Tibial artery (tissue), 4 donors: ENCODE measurements at regions not wholly inside any gene's neighbourhood (a gene's known extent, or its start where the extent isn't known, plus 50 kb on each side); places are given as distances from the start of the nearest gene placed in this dataset.
"Not testable (repeated sequence)": the region's sequence is repeated elsewhere in the genome, so short reads cannot be mapped to it uniquely, and the experiment has no call there.

ENCODE experiments used
- DNase-seq, 2 donors: peaks; one replicate each; pipeline ENCODE4 v3.0.0-alpha.2; 2019
- H3K27ac ChIP-seq, 2 donors: fragments of 200-600 bp; sonication (generic) in 1 of 2; 1 replicate in 1 of 2; 2 replicates in 1 of 2; pipeline ENCODE4 v1.5.1; 2018 to 2019; ENCODE audit warnings: mild to moderate bottlenecking in 1 of 2
- H3K27me3 ChIP-seq, 2 donors: fragments of 200-600 bp; sonication (generic) in 1 of 2; one replicate each; pipeline versions ENCODE4 v1.5.1 to v1.6.0; 2016 to 2019
- H3K36me3 ChIP-seq, 3 donors: fragments of 200-600 bp; sonication (generic) in 2 of 3; one replicate each; pipeline ENCODE4 v1.5.1; 2016 to 2019; ENCODE audit warnings: mild to moderate bottlenecking in 2 of 3
- H3K4me1 ChIP-seq, 4 donors: fragments of 200-600 bp; sonication (generic) in 2 of 4; 1 replicate in 3 of 4; 2 replicates in 1 of 4; pipeline ENCODE4 v1.5.1; 2016 to 2019
- H3K4me3 ChIP-seq, 2 donors: fragments of 200-600 bp; sonication (generic) in 1 of 2; 1 replicate in 1 of 2; 2 replicates in 1 of 2; pipeline ENCODE4 v1.5.1; 2018 to 2019; ENCODE audit warnings: mild to moderate bottlenecking in 2 of 2
- H3K9me3 ChIP-seq, 3 donors: fragments of 200-600 bp; sonication (generic) in 1 of 3; one replicate each; pipeline ENCODE4 v1.5.1; 2016 to 2019
- intact Hi-C: fragments of 100-400 bp; cut with DNase I; formaldehyde crosslinking; loops from one replicate; pipeline ENCODE4 v1.15.0; 2023; ENCODE audit warnings: low total_unique reads
- TF ChIP-seq, protein P1 (sequence below), 2 experiments: fragments of 200-600 bp in 1 of 2; fragments of 450-650 bp in 1 of 2; IDR thresholded peaks; one replicate each; pipeline ENCODE4 v1.5.1; 2017 to 2019; ENCODE audit warnings: antibody characterized with exemption in 2 of 2, mild to moderate bottlenecking in 1 of 2, moderate library complexity in 1 of 2

- Histone ChIP-seq H3K9me3 (no peaks in the 10 kb centered on the region), H3K4me3 (no peak overlapping the region), H3K4me1 (no peaks in the 10 kb centered on the region), H3K36me3 (no peaks in the 10 kb centered on the region), H3K27ac (no peak overlapping the region), H3K27me3 (peaks cover 0 to 3% of the 10 kb centered on the region in 2 donors)
- TF ChIP-seq, protein P1, sequence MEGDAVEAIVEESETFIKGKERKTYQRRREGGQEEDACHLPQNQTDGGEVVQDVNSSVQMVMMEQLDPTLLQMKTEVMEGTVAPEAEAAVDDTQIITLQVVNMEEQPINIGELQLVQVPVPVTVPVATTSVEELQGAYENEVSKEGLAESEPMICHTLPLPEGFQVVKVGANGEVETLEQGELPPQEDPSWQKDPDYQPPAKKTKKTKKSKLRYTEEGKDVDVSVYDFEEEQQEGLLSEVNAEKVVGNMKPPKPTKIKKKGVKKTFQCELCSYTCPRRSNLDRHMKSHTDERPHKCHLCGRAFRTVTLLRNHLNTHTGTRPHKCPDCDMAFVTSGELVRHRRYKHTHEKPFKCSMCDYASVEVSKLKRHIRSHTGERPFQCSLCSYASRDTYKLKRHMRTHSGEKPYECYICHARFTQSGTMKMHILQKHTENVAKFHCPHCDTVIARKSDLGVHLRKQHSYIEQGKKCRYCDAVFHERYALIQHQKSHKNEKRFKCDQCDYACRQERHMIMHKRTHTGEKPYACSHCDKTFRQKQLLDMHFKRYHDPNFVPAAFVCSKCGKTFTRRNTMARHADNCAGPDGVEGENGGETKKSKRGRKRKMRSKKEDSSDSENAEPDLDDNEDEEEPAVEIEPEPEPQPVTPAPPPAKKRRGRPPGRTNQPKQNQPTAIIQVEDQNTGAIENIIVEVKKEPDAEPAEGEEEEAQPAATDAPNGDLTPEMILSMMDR (IDR thresholded peaks at IDR 0.05) = no peak
- DNase-seq = no peak
- intact Hi-C loops = no loop called here
Measured at GRCh38 chr10:30701451-30702173, 72.1 kb upstream of the LYZL2 start.

- TF ChIP-seq, protein P1 (IDR thresholded peaks at IDR 0.05) = no peak
- Histone ChIP-seq H3K27ac (no peak overlapping the region), H3K4me3 (no peak overlapping the region), H3K9me3 (no peaks in the 10 kb centered on the region), H3K4me1 (no peaks in the 10 kb centered on the region), H3K36me3 (no peaks in the 10 kb centered on the region), H3K27me3 (peaks cover 0 to 3% of the 10 kb centered on the region in 2 donors)
- intact Hi-C loops = no loop called here
- no peak for DNase-seq
Measured at GRCh38 chr10:30697806-30698205, 68.3 kb upstream of the LYZL2 start.

DNA sequence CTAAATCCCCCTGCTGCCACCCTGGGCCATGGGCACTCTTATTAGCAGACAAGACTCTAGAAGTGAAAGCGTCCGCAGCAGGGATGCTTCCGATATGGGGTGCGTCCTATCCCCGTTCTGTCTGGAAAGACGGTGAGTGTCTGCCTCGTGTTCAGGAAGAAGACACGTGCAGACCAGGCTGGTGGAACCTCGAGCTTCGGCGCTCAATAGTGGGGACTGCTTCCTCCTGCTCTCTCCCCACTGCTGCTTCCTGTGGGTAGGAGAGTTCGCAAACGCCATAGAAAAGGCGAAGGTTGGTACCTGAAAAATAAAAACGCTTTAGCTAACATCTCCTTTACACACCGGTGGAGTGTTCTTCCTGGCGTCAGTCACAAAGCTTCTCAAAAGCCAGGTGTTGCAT is 67.7 kb upstream of the LYZL2 start:
- intact Hi-C loops, DNase-seq, H3K36me3 ChIP-seq: not testable (repeated sequence)

GRCh38 chr10:30696416-30697185 is 67.0 kb upstream of the LYZL2 start:
- DNase-seq, H3K27ac ChIP-seq, H3K9me3 ChIP-seq, H3K4me3 ChIP-seq, H3K27me3 ChIP-seq, H3K4me1 ChIP-seq, H3K36me3 ChIP-seq, intact Hi-C loops: not testable (repeated sequence)

More for the DNA sequence above, 67.7 kb upstream of the LYZL2 start:
- not testable (repeated sequence) for H3K4me3 ChIP-seq, H3K4me1 ChIP-seq, H3K27ac ChIP-seq, H3K27me3 ChIP-seq, H3K9me3 ChIP-seq

DNA sequence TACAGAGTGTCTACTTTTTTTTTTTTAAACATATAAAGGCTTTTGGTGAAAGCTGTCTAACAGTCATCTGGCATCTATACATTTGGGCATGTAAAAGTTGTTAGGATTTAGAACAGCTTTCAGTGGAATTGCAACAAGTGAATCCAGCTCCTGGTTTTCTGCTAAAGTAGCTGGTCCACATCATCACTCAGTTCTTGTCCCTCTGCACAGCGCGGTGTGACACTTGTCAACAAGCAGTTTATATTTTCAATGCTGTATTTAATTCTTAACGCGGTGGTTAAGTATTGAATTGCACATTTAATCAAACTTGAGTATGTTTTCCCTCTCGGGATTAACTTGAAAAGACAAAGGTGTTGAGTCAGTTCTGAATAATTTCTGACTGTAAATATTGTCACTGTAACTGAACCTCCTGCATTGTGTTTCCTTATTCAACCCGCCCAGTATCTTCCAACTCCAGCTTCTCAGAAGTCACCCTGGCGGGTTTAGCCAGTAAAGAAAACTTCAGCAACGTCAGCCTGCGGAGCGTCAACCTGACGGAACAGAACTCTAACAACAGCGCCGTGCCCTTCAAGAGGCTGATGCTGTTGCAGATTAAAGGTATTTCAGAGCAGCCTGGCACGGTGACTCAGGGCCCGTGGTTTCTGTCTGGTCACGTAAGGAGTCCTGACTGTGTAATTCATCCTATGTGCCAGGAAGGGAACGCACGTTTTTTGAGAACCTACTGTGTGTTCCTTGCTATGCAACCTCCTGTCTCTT is 66.1 kb upstream of the LYZL2 start:
- H3K9me3 ChIP-seq, intact Hi-C loops, H3K27me3 ChIP-seq, H3K4me3 ChIP-seq, DNase-seq, H3K36me3 ChIP-seq, H3K4me1 ChIP-seq, H3K27ac ChIP-seq: not testable (repeated sequence)

GRCh38 chr10:30694518-30695228 is 65.1 kb upstream of the LYZL2 start:
- H3K27me3 ChIP-seq = no peaks in the 10 kb centered on the region
- TF ChIP-seq, protein P1 (IDR thresholded peaks at IDR 0.05) = no peak
- H3K9me3 ChIP-seq = no peaks in the 10 kb centered on the region
- H3K4me1 ChIP-seq = no peaks in the 10 kb centered on the region
- intact Hi-C loops = no loop called here
- DNase-seq = no peak
- no peak overlapping the region for H3K4me3 ChIP-seq
- H3K36me3 ChIP-seq = no peaks in the 10 kb centered on the region
- H3K27ac ChIP-seq = no peak overlapping the region
